GM12864 (cell line): ENCODE measurements at regions not wholly inside any gene's neighbourhood (a gene's known extent, or its start where the extent isn't known, plus 50 kb on each side); places are given as distances from the start of the nearest gene placed in this dataset.

Experiments
- DNase-seq: peaks from one replicate; pipeline ENCODE4 v3.0.0-alpha.2; 2011; ENCODE audit warnings: low read depth
- H3K4me3 ChIP-seq: 2 replicates; pipeline ENCODE4 v1.5.1; 2011; ENCODE audit warnings: mild to moderate bottlenecking, low read depth, low read length, control low read depth
- CTCF ChIP-seq: IDR thresholded peaks from 2 replicates; pipeline ENCODE4 v1.5.1; 2011; ENCODE audit warnings: low read depth, mild to moderate bottlenecking, moderate library complexity, low read length, control low read depth, inconsistent platforms; ENCODE audit errors: missing control alignments

- no peak for TF ChIP-seq CTCF
- DNase-seq: no peak
- no peak overlapping the region for H3K4me3 ChIP-seq
Observed at GRCh38 chrX:94633237-94633636, 959.2 kb downstream of the FAM133A start.

- no peak for DNase-seq
- no peak overlapping the region for H3K4me3 ChIP-seq
- TF ChIP-seq CTCF: no peak
Observed at GRCh38 chrX:94635003-94635402, 961.0 kb downstream of the FAM133A start.

- no peak for TF ChIP-seq CTCF
- no peak overlapping the region for H3K4me3 ChIP-seq
- no peak for DNase-seq
Observed at GRCh38 chrX:94645726-94646125, 971.7 kb downstream of the FAM133A start.

GRCh38 chrX:94655180-94655579, 981.2 kb downstream of the FAM133A start:
- TF ChIP-seq CTCF: no peak
- DNase-seq: no peak
- H3K4me3 ChIP-seq: no peak overlapping the region

- no peak for TF ChIP-seq CTCF
- H3K4me3 ChIP-seq: no peak overlapping the region
- no peak for DNase-seq
Observed at GRCh38 chrX:94662689-94663088, 988.7 kb downstream of the FAM133A start.

- no peak overlapping the region for H3K4me3 ChIP-seq
- no peak for DNase-seq
- no peak for TF ChIP-seq CTCF
Observed at GRCh38 chrX:94676285-94676684, 1002.3 kb downstream of the FAM133A start.

GRCh38 chrX:94686071-94686470, 1012.1 kb downstream of the FAM133A start:
- no peak for DNase-seq
- no peak for TF ChIP-seq CTCF

More at GRCh38 chrX:94686071-94686470, 1012.1 kb downstream of the FAM133A start:
- no peak overlapping the region for H3K4me3 ChIP-seq
